ENCODE measurements at regions not wholly inside any gene's neighbourhood (a gene's known extent, or its start where the extent isn't known, plus 50 kb on each side); places are given as distances from the start of the nearest gene placed in this dataset.
"Not testable (repeated sequence)": the region's sequence is repeated elsewhere in the genome, so short reads cannot be mapped to it uniquely, and the experiment has no call there.

DNA sequence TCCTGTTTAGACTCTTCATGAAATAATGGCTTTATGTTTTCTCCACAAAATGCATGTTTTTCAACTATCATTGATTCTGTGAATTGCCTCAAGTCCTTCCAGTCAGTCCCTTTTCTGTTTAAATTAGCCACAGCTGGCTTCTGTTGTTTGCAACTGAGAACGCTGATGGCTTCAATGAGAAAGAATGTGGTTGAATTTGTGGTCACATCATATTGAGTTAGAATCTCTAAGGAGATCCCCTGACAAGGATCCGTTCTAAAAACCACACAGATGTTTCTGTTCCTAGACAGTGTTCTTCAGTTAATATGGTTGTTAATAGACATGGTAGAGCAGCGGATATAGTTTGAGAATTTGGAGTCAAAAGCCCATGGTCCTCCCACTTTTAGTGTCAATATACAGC lies 323.6 kb upstream of the NOTCH2NLA start:
- H3K9ac ChIP-seq (ENCODE audit: low read length); H3K4me1 Mint-ChIP-seq; H3K27me3 Mint-ChIP-seq; H4K20me1 ChIP-seq (ENCODE audit: control insufficient read depth, insufficient read depth, low read length, poor library complexity, severe bottlenecking); CTCF ChIA-PET; H3K9me3 Mint-ChIP-seq (ENCODE audit: insufficient read depth); H3K4me2 ChIP-seq (replicated peaks; ENCODE audit: low read depth, low read length, poor library complexity, severe bottlenecking); H3K9me3 ChIP-seq (ENCODE audit: control extremely low read depth in 1 of 3, control insufficient read depth in 2 of 3, insufficient read depth in 1 of 3, low read length in 2 of 3); H3K36me3 ChIP-seq (replicated peaks in 1 of 2; ENCODE audit: control extremely low read depth in 1 of 2, control insufficient read depth in 1 of 2, extremely low read depth in 1 of 2, insufficient read depth in 2 of 2, low read length in 1 of 2); H2AFZ ChIP-seq (ENCODE audit: insufficient read depth, low read depth, low read length, poor library complexity, severe bottlenecking); H3K4me3 Mint-ChIP-seq; intact Hi-C loops (cut with micrococcal nuclease); ATAC-seq (ENCODE audit: low read depth); H3K4me3 ChIP-seq (ENCODE audit: control extremely low read depth in 1 of 5, extremely low read depth in 1 of 5, insufficient read depth in 1 of 5, low read depth in 2 of 5, low read length in 4 of 5); H3K4me1 ChIP-seq (ENCODE audit: control insufficient read depth in 2 of 2, insufficient read depth in 2 of 2, low read length in 2 of 2); H3K27ac Mint-ChIP-seq; H3K27me3 ChIP-seq (replicated peaks in 1 of 4; ENCODE audit: control extremely low read depth in 1 of 4, control insufficient read depth in 3 of 4, insufficient read depth in 4 of 4, low read length in 3 of 4); H3K27ac ChIP-seq (ENCODE audit: low read length in 2 of 2); H3K79me2 ChIP-seq (ENCODE audit: control insufficient read depth, insufficient read depth, low read length); DNase-seq; POLR2A ChIA-PET: not testable (repeated sequence)
- no CpG with 5 or more reads among the region's 3 CpGs for WGBS (ENCODE audit: insufficient coverage)

GRCh38 chr1:146548684-146549083 lies 319.9 kb upstream of the NOTCH2NLA start:
- CTCF ChIA-PET; H3K27me3 Mint-ChIP-seq; H3K4me3 Mint-ChIP-seq; H3K36me3 ChIP-seq (replicated peaks in 1 of 2; ENCODE audit: control extremely low read depth in 1 of 2, control insufficient read depth in 1 of 2, extremely low read depth in 1 of 2, insufficient read depth in 2 of 2, low read length in 1 of 2); H3K27me3 ChIP-seq (replicated peaks in 1 of 4; ENCODE audit: control extremely low read depth in 1 of 4, control insufficient read depth in 3 of 4, insufficient read depth in 4 of 4, low read length in 3 of 4); H4K20me1 ChIP-seq (ENCODE audit: control insufficient read depth, insufficient read depth, low read length, poor library complexity, severe bottlenecking); H2AFZ ChIP-seq (ENCODE audit: insufficient read depth, low read depth, low read length, poor library complexity, severe bottlenecking); intact Hi-C loops (cut with micrococcal nuclease); H3K4me1 ChIP-seq (ENCODE audit: control insufficient read depth in 2 of 2, insufficient read depth in 2 of 2, low read length in 2 of 2); H3K79me2 ChIP-seq (ENCODE audit: control insufficient read depth, insufficient read depth, low read length); H3K4me2 ChIP-seq (replicated peaks; ENCODE audit: low read depth, low read length, poor library complexity, severe bottlenecking); H3K27ac Mint-ChIP-seq; H3K9me3 Mint-ChIP-seq (ENCODE audit: insufficient read depth); H3K27ac ChIP-seq (ENCODE audit: low read length in 2 of 2); H3K9ac ChIP-seq (ENCODE audit: low read length); H3K4me3 ChIP-seq (ENCODE audit: control extremely low read depth in 1 of 5, extremely low read depth in 1 of 5, insufficient read depth in 1 of 5, low read depth in 2 of 5, low read length in 4 of 5); H3K9me3 ChIP-seq (ENCODE audit: control extremely low read depth in 1 of 3, control insufficient read depth in 2 of 3, insufficient read depth in 1 of 3, low read length in 2 of 3); ATAC-seq (ENCODE audit: low read depth); DNase-seq; H3K4me1 Mint-ChIP-seq; POLR2A ChIA-PET: not testable (repeated sequence)
- WGBS (ENCODE audit: insufficient coverage): no CpG with 5 or more reads among the region's 9 CpGs

- H4K20me1 ChIP-seq (ENCODE audit: control insufficient read depth, insufficient read depth, low read length, poor library complexity, severe bottlenecking); H3K27me3 Mint-ChIP-seq; H3K79me2 ChIP-seq (ENCODE audit: control insufficient read depth, insufficient read depth, low read length); H3K27ac ChIP-seq (ENCODE audit: low read length in 2 of 2); H3K27ac Mint-ChIP-seq; H3K27me3 ChIP-seq (replicated peaks in 1 of 4; ENCODE audit: control extremely low read depth in 1 of 4, control insufficient read depth in 3 of 4, insufficient read depth in 4 of 4, low read length in 3 of 4); DNase-seq; ATAC-seq (ENCODE audit: low read depth); H3K4me3 Mint-ChIP-seq; H3K9me3 Mint-ChIP-seq (ENCODE audit: insufficient read depth); H3K9me3 ChIP-seq (ENCODE audit: control extremely low read depth in 1 of 3, control insufficient read depth in 2 of 3, insufficient read depth in 1 of 3, low read length in 2 of 3); H3K4me1 Mint-ChIP-seq; intact Hi-C loops (cut with micrococcal nuclease); H3K9ac ChIP-seq (ENCODE audit: low read length); H3K4me1 ChIP-seq (ENCODE audit: control insufficient read depth in 2 of 2, insufficient read depth in 2 of 2, low read length in 2 of 2); H2AFZ ChIP-seq (ENCODE audit: insufficient read depth, low read depth, low read length, poor library complexity, severe bottlenecking); H3K36me3 ChIP-seq (replicated peaks in 1 of 2; ENCODE audit: control extremely low read depth in 1 of 2, control insufficient read depth in 1 of 2, extremely low read depth in 1 of 2, insufficient read depth in 2 of 2, low read length in 1 of 2); POLR2A ChIA-PET; H3K4me2 ChIP-seq (replicated peaks; ENCODE audit: low read depth, low read length, poor library complexity, severe bottlenecking); CTCF ChIA-PET; H3K4me3 ChIP-seq (ENCODE audit: control extremely low read depth in 1 of 5, extremely low read depth in 1 of 5, insufficient read depth in 1 of 5, low read depth in 2 of 5, low read length in 4 of 5): not testable (repeated sequence)
- WGBS (ENCODE audit: insufficient coverage): no CpG with 5 or more reads among the region's 1 CpG
Observed at GRCh38 chr1:146546189-146546588, 317.4 kb upstream of the NOTCH2NLA start.

DNA sequence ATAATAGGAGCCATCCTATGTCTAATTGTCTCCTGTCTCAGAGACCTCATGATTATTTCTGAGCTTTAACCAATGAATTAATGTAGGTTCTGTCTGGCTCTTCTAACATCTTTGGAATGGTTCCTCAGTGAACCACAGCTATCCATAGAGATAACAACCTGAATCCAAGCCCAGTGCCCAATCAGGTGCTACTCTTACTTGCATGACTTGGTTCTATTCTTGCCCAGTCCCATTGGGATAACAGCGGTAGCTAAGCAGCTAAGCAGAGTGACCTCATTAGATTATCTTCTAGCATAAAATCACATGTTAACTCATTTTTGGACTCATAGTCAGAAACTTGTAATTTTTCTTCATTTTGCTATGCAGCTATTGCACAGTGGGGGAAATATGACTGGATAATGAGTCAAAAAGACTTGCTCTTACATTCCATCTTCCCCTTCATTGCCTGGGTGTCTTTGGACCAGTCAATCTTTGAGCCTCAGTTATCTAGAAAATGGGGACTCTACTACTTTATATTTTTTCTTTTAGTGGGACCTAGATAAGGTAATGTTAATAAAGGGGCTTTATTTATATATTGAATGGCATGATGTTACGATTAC lies 309.1 kb upstream of the NOTCH2NLA start:
- H3K36me3 ChIP-seq (replicated peaks in 1 of 2; ENCODE audit: control extremely low read depth in 1 of 2, control insufficient read depth in 1 of 2, extremely low read depth in 1 of 2, insufficient read depth in 2 of 2, low read length in 1 of 2); H3K27ac Mint-ChIP-seq; H3K4me2 ChIP-seq (replicated peaks; ENCODE audit: low read depth, low read length, poor library complexity, severe bottlenecking); H4K20me1 ChIP-seq (ENCODE audit: control insufficient read depth, insufficient read depth, low read length, poor library complexity, severe bottlenecking); H3K9me3 Mint-ChIP-seq (ENCODE audit: insufficient read depth); H3K27me3 Mint-ChIP-seq; intact Hi-C loops (cut with micrococcal nuclease); H3K4me3 Mint-ChIP-seq; DNase-seq; H3K4me1 Mint-ChIP-seq; CTCF ChIA-PET; H3K9ac ChIP-seq (ENCODE audit: low read length); H3K4me1 ChIP-seq (ENCODE audit: control insufficient read depth in 2 of 2, insufficient read depth in 2 of 2, low read length in 2 of 2); POLR2A ChIA-PET; H3K27ac ChIP-seq (ENCODE audit: low read length in 2 of 2); H3K79me2 ChIP-seq (ENCODE audit: control insufficient read depth, insufficient read depth, low read length); H2AFZ ChIP-seq (ENCODE audit: insufficient read depth, low read depth, low read length, poor library complexity, severe bottlenecking); H3K4me3 ChIP-seq (ENCODE audit: control extremely low read depth in 1 of 5, extremely low read depth in 1 of 5, insufficient read depth in 1 of 5, low read depth in 2 of 5, low read length in 4 of 5); H3K27me3 ChIP-seq (replicated peaks in 1 of 4; ENCODE audit: control extremely low read depth in 1 of 4, control insufficient read depth in 3 of 4, insufficient read depth in 4 of 4, low read length in 3 of 4); ATAC-seq (ENCODE audit: low read depth); H3K9me3 ChIP-seq (ENCODE audit: control extremely low read depth in 1 of 3, control insufficient read depth in 2 of 3, insufficient read depth in 1 of 3, low read length in 2 of 3): not testable (repeated sequence)
- WGBS (ENCODE audit: insufficient coverage): no CpG with 5 or more reads among the region's 2 CpGs

Measured in B cell (primary cell).